Fibroblast of skin of right biceps (primary cell): ENCODE measurements at regions not wholly inside any gene's neighbourhood (a gene's known extent, or its start where the extent isn't known, plus 50 kb on each side); places are given as distances from the start of the nearest gene placed in this dataset.

ENCODE experiments used
- DNase-seq: peaks from one replicate; pipeline ENCODE4 v3.0.0-alpha.2; 2013

- no peak for DNase-seq
Observed at GRCh38 chr3:135490219-135490915, 475.2 kb upstream of the PPP2R3A start.

DNA sequence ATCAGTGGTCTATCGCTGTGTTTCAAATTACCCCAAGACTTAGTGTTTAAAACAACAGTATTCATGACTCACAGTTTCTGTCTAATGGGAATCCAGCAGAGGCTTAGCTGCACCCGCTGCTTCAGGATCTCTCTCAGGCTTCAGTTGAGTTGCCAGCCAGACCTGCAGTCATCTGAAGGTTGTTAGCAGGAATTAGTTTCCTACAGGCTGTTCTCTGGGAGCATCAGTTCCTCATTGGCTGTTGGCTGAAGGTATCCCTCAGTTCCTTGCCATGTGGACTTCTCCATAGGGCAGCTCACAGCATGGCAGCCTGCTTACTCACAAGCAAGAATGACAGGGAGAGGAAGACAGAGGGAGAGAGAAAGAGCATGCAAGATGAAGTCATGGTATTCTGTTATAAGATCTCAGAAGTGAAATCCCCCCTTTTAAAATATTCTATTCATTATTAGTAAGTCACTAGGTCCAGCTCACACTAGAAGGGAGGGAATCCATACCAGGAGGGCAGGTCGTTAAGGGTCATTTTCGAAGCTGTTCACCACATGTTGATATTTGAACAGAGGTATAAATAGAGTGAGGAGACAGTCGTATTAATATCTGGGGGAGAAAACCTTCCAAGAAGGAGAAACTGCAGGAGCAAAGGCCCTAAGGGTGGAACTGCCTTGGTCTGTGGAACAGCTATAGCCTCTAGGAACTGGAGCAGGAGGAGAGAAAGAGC lies 473.9 kb upstream of the PPP2R3A start:
- DNase-seq = peak; percentile 71

DNA sequence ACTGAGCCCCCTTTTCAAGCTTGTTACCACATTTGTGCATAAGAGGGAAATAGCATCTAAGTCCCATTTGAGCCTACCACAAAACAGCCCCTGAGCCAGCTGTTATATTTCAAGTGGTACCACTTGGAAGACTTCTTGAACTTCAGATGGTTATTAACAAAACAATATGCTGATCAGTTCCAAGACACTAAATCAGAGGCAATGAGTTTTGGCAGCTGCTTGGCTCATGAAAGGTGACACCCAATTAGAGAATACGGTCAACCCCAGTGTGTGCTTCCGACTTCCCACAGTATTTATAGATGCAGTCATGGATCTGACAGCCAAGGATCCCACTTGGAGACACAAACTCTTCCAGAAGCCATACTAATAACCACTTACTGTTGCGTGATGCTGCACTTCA lies 469.6 kb upstream of the PPP2R3A start:
- no peak for DNase-seq

GRCh38 chr3:135497979-135498378 lies 467.5 kb upstream of the PPP2R3A start:
- no peak for DNase-seq

- peak; percentile 4 for DNase-seq
Observed at GRCh38 chr3:135499426-135499825, 466.1 kb upstream of the PPP2R3A start.

DNA sequence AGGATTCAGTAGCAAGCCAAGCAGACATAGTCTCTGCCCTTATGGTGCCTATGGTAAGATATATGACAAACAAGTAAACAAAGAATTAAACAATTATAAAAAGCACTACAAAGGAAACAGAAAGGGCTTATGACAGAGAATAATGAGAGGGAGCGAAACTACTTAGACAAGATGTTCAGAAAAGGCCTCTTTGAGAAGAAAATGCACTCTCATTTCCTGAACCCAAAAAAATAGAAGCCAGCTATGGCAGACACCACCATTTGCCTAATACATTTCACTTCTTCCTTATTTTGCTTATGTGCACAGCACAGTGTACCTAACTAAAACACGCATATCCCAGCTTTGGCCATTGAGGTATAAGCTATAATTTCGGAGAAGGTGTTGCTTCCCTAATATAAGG lies 465.5 kb upstream of the PPP2R3A start:
- DNase-seq = no peak

DNA sequence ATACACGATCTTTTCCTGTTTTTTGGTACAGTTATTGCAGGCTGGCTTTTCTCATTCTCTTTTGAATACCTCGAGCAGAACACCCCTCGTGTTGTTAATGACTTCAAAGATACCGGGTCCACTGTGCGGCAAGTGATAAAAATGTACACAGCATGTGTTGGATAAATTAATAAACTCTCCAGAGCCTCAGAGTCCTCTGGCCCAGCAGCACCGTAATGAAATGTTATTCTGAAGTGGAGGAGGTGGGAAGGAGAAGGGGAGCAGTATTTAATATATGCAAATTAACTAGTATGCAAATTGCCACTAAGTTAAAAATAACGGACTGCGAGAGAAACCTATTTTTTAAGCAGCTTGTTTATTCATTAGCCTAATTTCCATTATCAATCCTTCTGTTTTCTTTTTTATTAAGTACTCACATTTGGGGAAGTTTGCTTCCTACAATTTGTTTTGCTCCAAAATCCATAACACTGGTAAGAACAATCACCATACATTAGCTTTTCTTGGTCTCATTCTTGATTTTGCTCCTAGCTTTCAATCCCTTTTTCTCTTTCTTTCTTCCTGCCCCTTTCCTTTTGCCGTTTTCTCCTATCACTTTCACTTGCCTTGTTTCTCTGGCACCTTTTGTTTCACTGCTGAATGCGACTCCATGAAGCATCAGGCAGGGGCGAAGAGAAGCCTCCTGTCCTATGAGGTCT lies 462.3 kb upstream of the PPP2R3A start:
- DNase-seq = no peak

- DNase-seq = peak; percentile 68
Observed at GRCh38 chr3:135503760-135504686, 461.5 kb upstream of the PPP2R3A start.

DNA sequence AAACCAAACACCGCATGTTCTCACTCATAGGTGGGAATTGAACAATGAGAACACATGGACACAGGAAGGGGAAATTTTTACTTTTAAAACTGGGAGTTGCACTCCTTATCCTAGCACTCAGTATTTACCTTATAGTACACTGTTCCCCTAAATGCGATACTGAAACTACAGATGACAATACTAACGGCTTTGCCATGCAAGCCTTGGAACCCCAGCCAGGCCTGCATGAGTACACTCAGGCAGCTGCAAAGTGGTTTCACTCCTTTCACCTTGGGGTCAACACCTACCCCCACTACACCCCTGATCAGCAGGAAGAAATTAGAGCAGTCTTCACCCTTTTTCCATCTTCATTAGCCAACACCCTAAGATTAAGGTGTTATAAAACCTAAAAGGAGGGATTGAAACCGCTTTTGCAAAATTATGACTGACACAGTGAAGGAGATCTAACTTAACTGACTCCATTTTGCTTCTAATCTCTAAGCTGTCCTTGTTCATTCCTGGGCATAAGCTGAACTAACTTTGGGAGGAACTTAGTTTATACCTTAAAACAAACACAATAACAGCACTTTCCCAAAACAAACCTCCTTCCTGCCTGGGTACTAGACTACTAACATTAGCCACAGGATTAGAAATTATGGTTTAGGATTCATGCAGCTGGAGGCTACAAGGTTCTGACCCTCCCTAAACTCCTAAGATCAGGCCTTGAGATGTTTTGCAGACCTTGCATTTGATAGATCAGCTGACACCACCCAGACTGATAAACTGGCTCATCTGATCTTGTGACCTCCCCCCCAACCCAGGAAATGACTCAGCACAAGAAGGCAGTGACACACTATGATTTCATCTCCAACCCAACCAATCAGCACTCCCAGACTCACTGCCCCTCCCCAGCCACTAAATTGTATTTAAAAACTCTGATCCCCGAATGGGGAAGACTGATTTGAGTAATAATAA lies 452.1 kb upstream of the PPP2R3A start:
- DNase-seq = peak; percentile 81

- no peak for DNase-seq
Observed at GRCh38 chr3:135514060-135514448, 451.5 kb upstream of the PPP2R3A start.

DNA sequence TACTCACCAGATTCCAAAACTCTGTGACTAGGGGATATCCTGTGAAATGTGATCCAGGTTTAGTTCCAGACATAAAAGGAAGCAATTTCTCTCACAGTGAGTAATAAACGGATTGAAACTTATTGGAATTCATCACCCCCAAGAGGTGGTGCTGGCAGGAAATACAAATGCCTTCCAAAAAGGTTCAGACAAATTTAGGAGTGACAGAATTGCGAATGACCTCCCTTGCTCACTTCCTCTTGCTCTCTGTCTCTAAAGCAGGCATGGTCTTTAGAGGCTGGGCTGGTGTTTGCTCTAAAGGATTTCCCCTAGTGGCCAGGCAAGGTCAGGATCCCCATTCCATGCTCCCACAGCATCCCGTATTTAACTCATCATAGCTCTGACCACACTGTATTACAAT lies 449.4 kb upstream of the PPP2R3A start:
- DNase-seq = peak; percentile 77

DNA sequence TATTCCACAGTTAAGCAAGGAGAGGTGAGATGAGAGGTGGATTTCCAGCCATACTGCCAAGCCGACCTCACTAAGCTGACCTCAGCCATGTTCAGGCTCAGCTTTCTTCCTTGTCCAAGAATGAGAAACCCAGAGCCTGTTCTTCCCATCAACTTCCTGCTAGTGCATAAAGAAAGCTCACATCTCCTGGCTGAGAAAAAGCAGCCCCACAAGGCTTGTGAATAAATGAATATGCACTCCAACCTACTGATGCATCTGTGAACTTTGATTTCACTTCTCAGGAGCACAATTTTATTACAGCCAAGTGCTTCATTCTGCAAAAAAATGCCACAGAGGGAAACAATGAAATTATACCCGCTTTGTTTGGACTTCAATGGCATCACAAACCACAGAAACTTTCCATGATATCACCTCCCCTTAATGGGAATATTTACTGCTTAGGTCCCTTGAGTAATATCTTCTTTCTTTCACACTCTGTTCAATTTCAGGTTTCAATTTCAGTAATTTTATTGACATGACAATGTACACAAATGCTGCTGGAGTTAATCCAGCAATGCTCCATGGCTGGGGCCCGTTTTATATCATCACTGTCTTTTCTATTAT lies 437.0 kb upstream of the PPP2R3A start:
- no peak for DNase-seq

DNA sequence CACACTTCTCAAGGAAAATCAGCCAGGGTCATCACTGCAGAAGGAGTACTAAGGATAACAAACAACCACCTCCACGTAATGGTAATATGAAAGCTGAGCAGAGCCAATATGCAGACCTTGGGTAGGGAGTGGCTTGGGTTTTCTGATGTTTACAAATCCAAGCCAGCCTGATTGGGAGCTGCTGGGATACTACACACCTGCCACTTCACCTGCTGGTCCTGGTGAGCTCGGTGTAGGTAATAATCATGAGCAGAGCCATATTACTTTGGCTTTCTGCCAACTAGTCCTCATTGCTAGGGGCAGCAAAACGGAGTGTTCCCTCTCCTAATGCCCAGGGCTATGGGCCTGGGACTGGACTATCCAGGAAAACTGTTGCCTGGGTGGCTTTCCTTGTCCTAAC lies 433.5 kb upstream of the PPP2R3A start:
- no peak for DNase-seq

GRCh38 chr3:135538123-135538522 lies 427.4 kb upstream of the PPP2R3A start:
- DNase-seq = no peak

DNA sequence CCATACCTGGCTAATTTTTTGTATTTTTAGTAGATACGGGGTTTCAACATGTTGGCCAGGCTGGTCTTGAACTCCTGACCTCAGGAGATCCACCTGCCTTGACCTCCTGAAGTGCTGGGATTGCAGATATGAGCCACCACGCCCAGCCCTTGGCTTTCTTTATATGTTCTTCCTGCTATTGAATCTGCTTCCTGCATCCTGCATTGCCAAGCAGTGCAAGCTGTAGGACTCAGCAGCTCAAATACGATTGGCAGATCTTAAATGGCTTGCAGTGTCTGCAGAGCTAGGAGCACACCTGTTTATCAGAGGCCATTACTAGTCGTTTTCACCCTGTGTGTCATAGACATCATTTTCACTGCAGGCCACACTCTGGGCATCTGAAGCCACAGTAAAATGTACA lies 426.2 kb upstream of the PPP2R3A start:
- no peak for DNase-seq

DNA sequence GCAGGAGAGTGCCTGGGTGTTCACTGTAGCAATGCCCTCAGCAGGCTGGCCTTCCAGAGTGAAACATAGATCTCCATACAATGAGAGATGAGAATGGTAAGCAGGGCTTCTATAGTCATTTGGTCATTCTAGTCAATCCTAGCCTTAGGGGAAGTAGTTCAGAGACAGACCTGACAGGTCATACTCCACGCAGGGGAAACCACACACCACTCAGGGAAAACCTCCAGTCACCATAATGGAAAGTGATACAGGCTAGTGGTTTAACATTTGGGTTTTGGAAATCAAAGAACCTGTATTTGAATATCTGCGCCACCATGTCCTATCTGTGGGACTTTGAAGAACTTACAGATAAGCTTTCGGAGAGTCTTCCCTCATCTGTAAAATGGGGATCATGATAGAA lies 425.7 kb upstream of the PPP2R3A start:
- no peak for DNase-seq

DNA sequence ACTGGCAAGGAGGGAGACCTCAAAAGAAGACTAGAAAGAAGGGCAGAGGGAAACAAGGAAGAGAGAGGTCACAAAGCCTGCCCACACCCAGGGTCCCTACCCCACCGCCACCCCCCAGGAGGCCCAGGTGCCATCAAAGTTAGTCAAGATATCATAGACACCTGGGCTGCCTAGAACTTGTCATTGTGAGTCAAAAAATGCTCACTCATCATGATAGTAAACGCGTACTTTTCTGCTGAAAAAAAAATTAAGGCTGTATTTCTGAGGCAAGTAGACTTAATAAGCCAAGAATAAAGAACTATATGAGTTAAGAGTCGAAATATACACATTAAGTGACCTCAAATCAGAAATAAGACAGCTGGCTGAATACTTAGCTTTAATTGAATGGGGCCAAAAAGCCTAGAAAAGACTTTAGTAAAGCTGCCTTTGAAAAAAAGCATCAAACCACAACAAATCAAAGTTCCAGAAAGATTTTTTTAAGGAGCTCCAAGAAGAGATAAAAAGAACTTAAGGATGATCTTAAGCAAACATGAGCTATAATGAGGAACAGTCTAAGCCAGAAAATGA lies 415.5 kb upstream of the PPP2R3A start:
- no peak for DNase-seq

- peak; percentile 49 for DNase-seq
Observed at GRCh38 chr3:135556174-135556573, 409.4 kb upstream of the PPP2R3A start.

GRCh38 chr3:135558150-135558783 lies 407.3 kb upstream of the PPP2R3A start:
- DNase-seq = no peak

- DNase-seq = peak; percentile 29
Observed at GRCh38 chr3:135558906-135559305, 406.6 kb upstream of the PPP2R3A start.
